ENCODE measurements at regions not wholly inside any gene's neighbourhood (a gene's known extent, or its start where the extent isn't known, plus 50 kb on each side); places are given as distances from the start of the nearest gene placed in this dataset.

DNA sequence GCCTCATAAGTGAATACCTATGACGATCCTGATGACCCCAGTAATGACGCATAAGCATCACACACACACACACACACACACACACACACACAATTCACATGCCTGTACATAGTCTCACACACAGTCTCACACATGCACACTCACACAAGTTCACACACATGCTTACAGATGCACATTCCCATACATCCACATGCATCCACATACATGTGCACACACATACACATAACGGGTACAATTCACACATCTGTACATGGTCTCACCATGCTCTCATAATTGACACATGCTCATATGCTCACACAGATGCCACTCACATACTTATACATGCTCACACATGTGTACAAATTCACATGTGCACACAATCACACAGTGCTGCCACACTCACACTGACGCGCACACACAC is 105.7 kb upstream of the VSTM2B start:
- no peak for DNase-seq (ENCODE audit: extremely low read depth, low read depth)

DNA sequence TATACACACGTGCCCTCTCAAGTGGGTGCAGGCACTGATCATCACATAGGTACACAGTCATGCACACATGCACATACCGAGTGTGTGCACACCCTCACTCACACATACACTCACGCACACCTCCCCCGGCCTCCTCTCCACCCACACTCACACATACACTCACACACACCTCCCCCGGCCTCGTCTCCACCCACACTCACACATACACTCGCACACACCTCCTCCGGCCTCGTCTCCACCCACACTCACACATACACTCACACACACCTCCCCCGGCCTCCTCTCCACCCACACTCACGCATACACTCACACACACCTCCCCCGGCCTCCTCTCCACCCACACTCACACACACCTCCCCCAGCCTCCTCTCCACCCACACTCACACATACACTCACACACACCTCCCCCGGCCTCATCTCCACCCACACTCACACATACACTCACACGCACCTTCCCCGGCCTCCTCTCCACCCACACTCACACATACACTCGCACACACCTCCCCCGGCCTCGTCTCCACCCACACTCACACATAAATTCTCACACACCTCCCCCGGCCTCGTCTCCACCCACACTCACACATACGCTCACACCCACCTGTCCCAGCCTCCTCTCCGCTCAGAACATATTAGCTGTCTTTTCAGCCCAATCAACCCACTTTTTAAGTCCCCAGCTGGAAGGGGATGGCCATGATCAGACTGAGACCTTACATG is 105.2 kb upstream of the VSTM2B start:
- no peak for DNase-seq (ENCODE audit: extremely low read depth, low read depth)

DNA sequence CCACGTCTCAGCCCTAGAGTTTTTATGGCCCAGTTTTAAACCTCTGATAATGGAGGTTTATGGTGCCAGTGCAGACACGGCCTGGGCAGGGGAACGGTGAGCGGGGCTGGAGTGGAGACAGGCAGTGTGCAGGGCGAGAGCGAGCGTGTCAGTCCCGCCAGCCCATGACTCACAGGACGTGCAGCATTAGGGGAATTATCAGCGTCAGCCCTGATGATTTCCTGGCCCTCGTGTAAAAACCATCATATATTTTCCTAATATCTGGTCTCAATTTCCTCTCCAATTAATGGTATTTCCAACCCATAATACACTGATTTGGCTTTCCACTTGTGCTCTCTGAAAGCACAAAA is 104.6 kb upstream of the VSTM2B start:
- no peak for DNase-seq (ENCODE audit: extremely low read depth, low read depth)

DNA sequence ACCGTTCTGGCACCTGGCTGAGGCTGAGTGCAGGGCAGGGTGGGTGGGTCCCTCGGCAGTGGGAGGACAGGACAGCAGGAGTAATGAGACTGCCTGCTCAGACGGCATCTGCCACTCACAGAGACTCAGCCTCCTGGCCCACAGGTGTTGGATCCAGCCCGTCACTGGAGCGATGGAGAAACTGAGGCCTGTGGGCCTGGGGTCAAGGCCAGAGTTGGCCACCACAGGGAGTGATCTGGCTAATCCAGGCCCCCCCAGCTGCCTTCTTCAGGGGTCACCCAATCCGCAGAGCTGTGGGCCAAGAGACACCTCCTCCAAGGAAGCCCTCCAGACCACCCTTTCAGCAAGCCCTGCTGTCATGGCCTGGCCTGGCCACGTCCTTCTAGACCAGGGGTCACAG is 103.7 kb upstream of the VSTM2B start:
- no peak for DNase-seq (ENCODE audit: extremely low read depth, low read depth)

DNA sequence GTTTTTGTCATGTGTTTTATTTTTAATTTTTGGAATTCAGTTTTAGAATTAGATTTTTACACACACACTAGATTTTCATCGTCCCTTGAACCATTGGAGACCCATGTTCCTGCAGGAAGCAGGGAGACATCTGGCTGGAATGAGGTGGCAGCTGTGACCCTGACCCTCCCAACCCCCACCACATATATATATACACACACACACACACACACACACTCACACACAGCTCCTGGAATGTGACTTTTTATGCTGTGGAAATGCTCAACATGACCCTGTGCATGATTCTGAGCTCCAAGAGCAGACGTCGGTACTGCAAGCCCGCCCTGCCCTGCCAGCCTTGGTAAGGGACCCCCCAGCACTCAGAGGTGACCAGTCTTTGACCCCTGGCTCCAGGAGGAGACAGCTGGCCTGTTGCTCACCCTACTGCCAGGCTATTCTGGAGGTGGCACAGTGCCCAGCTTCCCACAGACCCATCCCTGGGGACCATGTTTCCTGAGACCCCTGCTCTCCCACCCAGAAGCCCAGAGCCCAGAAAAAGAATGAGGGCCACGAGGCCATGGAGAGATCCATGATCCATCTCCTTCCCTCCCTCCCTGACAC is 103.2 kb upstream of the VSTM2B start:
- no peak for DNase-seq (ENCODE audit: extremely low read depth, low read depth)

DNA sequence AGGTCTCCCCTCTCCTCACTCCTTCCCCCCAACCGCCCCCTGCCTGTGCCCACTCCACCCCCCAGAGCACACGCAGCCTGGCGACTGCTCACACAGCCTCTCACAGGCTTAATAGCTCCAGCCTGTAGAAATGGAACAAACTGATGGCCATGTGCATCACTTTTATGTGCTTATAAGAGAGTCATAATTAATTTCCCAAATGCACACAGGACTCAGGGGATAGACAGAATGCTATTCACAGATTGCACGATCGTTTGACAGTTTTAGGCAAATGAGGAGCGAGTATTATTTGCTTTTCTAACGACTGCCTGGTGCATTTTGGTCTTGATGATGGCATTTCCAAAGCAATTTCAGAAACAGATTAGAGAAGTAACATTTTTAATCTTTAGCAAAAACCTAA is 97.7 kb upstream of the VSTM2B start:
- DNase-seq (ENCODE audit: extremely low read depth, low read depth): no peak

DNA sequence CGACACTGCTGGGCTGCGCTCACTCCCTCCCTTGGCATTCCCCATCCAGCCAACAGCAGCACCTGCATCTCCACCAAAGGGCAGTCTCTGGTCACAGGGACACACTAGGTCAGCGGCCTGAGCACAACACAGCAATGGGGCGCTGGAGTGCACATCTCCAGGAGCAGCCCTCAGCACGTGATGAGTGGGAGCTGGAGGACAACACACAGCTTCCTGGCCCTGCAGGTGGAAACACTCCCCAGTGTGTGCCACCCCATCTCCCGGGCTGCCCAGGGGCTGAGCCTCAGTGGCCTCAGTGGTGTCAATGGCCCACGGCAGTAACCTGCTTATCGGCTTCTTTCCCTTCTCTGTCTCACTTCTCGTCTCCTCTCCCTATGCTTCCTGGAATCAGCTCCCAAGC is 96.8 kb upstream of the VSTM2B start:
- no peak for DNase-seq (ENCODE audit: extremely low read depth, low read depth)

DNA sequence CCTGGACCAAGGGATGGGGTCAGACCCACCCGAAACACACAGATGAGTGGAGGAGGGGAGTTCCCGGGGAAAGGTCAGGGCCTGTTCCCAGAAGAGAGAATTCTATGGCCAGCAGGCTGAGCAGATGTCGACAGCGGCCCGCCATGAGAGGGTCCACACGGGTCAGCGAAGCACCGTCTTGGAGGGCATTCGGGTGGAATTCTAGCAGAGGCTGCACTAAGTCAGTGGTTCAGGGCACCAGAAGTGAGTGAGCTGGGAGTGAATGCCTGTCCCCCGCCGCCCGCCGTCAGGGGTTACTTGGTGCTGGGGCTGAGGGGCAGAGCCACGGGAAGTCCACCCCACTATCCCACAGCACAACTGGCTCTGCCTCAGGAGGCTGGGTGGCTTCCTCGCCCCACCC is 96.2 kb upstream of the VSTM2B start:
- DNase-seq (ENCODE audit: extremely low read depth, low read depth): no peak

DNA sequence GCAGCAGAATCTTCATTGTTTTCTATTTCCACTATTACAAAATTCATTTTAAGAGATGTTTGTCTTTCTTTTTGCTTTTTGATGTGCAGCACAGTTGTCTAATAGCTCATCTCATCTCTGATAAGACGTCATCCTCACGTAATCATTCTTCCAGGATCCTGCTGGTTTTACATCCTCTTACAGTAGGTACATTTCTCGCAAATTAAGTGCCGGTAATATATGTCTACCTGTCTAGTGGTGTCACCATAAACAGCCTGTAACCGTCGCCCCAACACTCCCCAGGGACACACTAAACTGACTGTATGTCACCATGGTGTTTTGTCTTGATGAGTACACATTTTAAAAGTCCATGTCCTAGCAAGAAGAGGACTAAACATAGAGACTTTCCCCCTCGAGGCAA is 94.5 kb upstream of the VSTM2B start:
- DNase-seq (ENCODE audit: extremely low read depth, low read depth): no peak

DNA sequence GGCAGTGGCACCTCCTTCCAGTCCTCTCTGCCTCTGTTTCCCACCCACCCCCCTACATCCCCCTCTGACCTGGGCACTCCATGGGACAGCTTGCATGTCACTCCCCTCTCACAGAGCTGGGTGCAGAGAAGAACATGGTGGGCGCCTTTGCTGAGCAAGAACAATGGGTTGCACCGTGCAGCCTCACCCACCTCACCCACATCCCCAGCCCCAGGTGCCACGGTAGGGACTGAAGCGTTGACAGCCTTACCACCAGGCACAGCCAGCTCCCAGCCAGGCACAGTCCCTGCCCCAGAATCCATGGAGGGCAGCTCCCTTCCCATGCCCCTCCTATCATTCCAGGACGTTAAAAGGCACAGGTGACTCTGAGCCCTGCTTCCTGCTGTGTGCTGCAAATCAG is 93.1 kb upstream of the VSTM2B start:
- no peak for DNase-seq (ENCODE audit: extremely low read depth, low read depth)

DNA sequence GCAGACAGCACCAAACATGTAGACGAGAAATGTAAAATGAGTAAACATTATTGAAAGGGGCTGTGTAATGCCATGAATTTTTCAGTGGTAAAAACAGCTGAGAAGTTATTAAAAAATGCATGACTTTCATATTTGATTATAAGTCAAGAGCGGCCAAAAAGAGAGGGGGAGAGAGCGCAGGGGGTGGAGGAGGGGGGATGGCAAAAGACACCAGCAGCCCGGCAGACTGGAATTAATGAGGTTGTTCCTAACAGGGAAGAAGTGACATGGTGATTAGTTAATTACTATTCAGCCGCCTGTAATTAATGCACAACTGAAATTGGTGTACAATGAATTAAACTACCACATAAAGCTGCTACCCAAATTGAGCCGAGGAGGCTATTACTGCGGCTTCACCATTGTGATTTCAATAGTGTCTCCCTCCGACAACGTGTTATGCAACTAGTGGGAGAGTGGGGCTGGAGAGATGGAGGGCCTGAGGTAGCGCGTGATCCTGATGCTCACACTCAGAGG is 89.1 kb upstream of the VSTM2B start:
- DNase-seq (ENCODE audit: extremely low read depth, low read depth): no peak

DNA sequence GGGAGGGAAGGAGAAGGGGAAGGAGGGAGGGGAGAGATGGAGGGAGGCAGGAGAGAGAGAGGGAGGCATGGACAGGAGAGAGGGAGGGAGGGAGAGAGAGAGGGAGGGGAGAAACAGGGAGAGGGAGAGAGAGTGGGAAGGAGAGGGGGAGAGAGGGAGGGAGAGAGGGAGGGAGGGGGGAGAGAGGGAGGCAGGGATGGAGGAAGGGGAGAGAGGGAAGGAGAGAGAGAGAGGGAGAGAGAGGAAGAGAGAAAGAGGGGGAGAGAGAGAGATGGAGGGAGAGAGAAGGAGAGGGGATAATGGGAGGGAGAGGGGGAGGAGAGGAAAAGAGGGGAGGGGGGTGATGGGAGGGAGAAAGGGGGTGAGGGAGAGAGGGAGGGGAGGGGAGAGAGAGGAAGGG is 86.8 kb upstream of the VSTM2B start:
- DNase-seq (ENCODE audit: extremely low read depth, low read depth): no peak

DNA sequence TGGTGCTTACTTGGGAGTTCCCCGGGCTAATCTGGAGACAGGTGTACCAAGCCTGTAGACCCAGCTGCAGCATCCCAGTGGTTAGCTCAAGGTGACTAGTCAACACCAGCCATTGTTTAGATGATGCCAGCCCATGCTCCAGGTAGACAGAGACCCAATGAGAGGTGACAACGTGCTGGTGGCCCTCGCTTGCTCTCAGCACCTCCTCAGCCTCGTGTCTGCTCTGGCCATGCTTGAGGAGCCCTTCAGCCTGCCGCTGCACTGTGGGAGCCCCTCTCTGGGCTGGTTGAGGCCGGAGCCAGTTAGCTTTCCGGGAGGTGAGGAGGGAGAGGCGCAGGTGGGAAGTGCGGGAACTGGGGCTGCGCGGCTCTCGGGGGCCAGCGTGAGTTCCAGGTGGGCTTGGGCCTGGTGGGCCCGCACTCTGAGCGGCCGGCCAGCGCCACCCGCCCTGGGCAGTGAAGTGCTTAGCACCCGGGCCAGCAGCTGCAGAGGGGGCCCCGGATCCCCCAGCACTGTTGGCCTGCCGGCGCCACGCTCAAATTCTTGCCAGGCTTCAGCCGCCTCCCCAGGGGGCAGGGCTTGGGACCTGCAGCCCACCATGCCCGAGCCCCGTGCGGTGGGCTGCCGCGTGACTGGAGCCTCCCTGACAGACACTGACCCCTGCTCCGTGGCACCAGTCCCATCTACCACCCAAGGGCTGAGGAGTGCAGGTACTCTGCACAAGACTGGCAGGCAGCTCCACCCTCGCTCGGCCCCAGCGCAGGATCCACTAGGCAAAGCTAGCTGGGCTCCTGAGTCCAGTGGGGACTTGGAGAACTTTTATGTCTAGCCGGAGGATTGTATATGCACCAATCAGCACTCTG is 85.9 kb upstream of the VSTM2B start:
- DNase-seq (ENCODE audit: extremely low read depth, low read depth): no peak

DNA sequence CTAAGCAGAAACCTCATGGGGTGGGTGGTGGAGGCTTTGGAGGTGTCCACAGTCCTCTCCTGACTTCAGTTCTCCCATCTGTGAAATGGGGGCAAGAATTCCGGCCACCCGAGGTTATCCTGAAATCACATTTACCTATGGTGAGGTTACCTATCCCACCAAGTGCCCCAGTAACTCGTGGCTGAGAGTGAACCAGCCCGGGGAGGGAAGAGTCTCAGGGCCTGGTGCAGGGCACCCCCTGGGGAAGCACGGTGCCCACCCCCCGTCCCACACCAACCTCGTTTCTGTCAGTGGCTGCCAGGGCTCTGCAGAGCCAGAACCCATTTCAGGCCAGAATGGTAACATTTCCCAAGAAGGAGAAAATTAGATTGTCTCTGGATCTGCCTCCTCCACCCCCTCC is 83.7 kb upstream of the VSTM2B start:
- no peak for DNase-seq (ENCODE audit: extremely low read depth, low read depth)

DNA sequence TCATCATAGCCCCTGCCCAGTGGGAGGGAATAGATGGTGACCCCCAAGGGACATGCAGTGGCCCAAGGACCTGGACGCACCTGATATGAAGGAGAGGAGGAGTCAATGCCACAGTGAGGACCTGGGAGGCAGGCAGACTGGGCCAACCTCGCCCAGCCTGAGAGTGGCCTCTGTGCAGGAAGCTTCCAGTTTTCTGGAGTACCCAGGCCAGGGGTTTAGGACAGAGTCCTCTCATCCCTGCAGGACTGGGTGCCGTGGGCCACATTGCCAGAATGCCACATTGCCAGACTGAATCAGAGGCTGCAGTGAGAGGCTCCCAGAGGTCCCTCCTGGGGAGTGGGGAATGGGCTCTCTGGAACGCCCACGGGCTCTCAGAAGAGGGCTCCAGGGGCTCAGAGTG is 82.9 kb upstream of the VSTM2B start:
- no peak for DNase-seq (ENCODE audit: extremely low read depth, low read depth)

DNA sequence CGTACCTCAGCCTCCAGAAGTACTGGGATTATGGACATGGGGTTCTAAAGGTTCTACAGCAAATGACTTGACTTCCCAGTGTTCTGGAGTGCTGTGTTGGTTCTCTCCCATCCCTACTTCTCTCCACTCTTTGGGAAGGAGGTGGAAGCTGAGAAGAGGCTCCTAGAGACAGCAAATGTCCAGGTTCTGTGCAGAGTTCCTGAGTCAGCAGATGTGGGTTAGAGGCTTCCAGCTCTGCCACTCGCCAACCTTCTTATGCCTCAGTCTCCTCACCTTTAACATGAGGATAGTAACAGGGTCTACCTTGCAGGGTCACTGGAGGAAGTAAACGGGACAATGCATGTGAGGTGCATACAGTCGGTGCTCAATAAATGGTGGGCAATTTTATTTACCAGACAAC is 80.5 kb upstream of the VSTM2B start:
- DNase-seq (ENCODE audit: extremely low read depth, low read depth): no peak

DNA sequence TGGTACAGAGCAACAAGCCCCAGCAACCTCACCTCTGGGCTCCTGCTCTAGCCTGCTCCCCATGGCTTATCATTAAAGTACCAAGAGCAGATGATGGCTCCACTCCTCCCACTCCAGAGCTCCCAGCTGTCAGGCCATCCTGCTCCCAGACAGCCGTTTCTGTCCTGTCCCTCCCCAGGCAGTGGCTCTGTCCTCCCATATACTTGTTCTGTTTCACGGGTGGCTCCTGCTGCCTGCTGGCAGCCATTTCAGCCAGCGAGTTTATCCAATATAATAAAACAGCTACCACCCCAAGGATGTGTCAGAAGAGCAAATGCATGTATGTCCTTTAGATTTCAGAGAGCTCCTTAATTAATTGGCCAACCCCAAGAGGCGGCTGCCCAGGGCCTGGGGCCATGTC is 79.4 kb upstream of the VSTM2B start:
- DNase-seq (ENCODE audit: extremely low read depth, low read depth): no peak

DNA sequence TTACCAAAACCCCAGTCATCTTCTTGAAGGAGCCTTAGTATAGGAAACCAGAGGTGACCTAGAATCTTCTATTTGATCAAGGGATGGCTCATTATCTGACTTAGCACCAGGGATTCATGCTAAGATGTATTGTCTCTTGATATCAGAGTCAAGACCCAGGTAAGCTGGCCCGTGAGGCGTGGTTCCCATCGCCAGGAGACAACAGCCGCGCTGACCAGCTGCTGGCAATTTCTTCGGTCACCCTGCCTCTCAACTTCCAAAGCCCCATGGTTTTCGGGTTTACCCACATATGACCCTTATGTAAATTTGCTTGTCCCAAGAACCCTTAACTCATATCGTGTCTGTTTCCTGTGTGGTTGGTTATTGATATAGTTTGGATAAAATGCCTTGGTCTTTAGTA is 77.7 kb upstream of the VSTM2B start:
- DNase-seq (ENCODE audit: extremely low read depth, low read depth): no peak

DNA sequence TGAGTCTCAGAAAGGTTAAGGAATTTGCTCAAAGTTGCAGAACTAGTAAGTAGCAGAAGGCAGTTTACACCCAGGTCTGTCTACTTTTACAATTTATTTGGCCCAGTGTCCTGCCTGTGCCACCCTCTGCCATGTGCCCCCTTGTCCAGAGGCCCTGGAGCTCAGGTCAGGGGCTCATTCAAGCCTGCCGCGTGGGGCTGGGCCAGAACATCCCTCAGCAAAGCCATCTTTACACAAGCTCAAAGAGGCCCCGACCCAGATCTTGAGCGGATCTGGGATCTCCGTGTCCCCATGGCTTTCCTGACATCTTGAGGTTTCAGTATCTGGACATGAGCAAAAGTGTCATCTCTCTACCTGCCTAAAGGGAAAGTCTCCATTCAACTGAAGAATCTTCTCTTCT is 76.4 kb upstream of the VSTM2B start:
- DNase-seq (ENCODE audit: extremely low read depth, low read depth): no peak

DNA sequence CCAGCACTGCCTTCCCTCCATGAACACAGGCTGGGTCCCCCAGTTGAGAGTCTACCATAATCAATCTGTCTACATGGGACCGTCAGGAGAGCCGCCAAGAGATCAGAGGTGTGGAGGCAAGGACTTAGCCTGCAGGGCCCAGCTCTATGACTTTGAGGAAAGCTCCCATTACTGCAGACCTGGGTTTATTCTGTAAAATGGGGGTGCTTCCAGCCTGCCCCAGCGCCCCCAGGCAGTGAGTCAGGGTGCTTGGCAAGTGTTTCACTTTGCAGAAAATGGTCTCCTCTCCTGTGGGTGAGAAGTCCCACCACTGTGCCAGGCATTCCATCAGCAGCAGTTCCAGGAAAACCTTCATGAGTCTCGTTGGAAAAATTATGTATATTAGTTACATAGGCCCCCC is 75.5 kb upstream of the VSTM2B start:
- no peak for DNase-seq (ENCODE audit: extremely low read depth, low read depth)

DNA sequence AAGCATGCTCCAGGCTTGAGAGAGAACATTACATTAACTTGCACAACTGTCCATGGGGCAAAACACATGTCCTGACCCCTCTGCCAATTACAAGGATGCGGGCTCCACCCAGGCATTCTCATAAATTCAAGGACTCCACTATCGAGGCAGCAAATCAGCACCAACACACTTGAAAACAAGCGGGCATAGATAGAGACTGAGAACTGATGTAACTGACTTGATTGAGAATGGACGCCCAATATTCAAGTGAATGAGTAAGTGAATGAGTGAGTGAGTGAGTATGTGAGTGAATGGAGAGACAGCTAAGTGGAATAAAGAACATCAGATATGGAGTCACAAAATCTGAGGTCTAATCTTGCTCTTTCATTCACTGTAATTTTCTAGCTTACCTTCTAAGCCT is 75.0 kb upstream of the VSTM2B start:
- no peak for DNase-seq (ENCODE audit: extremely low read depth, low read depth)

DNA sequence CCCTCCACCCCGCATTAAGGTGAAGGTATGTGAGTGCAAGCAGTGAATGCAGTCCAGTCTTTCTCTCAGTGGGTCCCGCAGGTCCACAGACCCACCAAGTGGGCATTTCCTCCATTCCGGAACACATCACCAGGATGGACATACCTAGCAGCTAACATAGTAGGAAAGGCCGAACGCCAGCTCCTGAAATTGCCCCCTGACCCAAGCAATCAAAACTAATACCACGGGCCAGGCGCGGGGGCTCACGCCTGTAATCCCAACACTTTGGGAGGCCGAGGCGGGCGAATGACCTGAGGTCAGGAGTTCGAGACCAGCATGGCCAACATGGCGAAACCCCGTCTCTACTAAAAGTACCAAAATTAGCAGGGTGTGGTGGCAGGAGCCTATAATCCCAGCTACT is 71.7 kb upstream of the VSTM2B start:
- DNase-seq (ENCODE audit: extremely low read depth, low read depth): no peak

All from NCI-H460 (cell line).